Medulla oblongata (tissue), 1 donor: ENCODE measurements at regions not wholly inside any gene's neighbourhood (a gene's known extent, or its start where the extent isn't known, plus 50 kb on each side); places are given as distances from the start of the nearest gene placed in this dataset.

ENCODE experiments used
- DNase-seq: peaks from one replicate; pipeline ENCODE4 v3.0.0-alpha.2; 2015; ENCODE audit errors: extremely low spot score

GRCh38 chr13:68047889-68048288 lies 817.8 kb upstream of the PCDH9 start:
- no peak for DNase-seq

GRCh38 chr13:68046903-68047302 lies 816.8 kb upstream of the PCDH9 start:
- no peak for DNase-seq

- DNase-seq: no peak
Observed at GRCh38 chr13:68030152-68030809, 800.1 kb upstream of the PCDH9 start.

GRCh38 chr13:68028701-68029100 lies 798.6 kb upstream of the PCDH9 start:
- DNase-seq: no peak

- DNase-seq: no peak
Observed at GRCh38 chr13:68027306-68027705, 797.2 kb upstream of the PCDH9 start.

GRCh38 chr13:68026077-68026476 lies 795.9 kb upstream of the PCDH9 start:
- DNase-seq: no peak

GRCh38 chr13:68025604-68026003 lies 795.5 kb upstream of the PCDH9 start:
- DNase-seq: no peak

- no peak for DNase-seq
Observed at GRCh38 chr13:68023838-68024581, 793.9 kb upstream of the PCDH9 start.

- no peak for DNase-seq
Observed at GRCh38 chr13:68019901-68020300, 789.8 kb upstream of the PCDH9 start.

- no peak for DNase-seq
Observed at GRCh38 chr13:68009546-68009945, 779.4 kb upstream of the PCDH9 start.

GRCh38 chr13:68007576-68007975 lies 777.4 kb upstream of the PCDH9 start:
- DNase-seq: no peak

GRCh38 chr13:67996101-67996500 lies 766.0 kb upstream of the PCDH9 start:
- DNase-seq: no peak

- no peak for DNase-seq
Observed at GRCh38 chr13:67990868-67991267, 760.7 kb upstream of the PCDH9 start.

GRCh38 chr13:67986234-67986633 lies 756.1 kb upstream of the PCDH9 start:
- no peak for DNase-seq

- DNase-seq: no peak
Observed at GRCh38 chr13:67977066-67977465, 746.9 kb upstream of the PCDH9 start.

GRCh38 chr13:67971291-67971690 lies 741.2 kb upstream of the PCDH9 start:
- no peak for DNase-seq

- no peak for DNase-seq
Observed at GRCh38 chr13:67967031-67967430, 736.9 kb upstream of the PCDH9 start.

- no peak for DNase-seq
Observed at GRCh38 chr13:67966065-67966464, 735.9 kb upstream of the PCDH9 start.

GRCh38 chr13:67964986-67965385 lies 734.9 kb upstream of the PCDH9 start:
- DNase-seq: no peak

GRCh38 chr13:67964091-67964490 lies 734.0 kb upstream of the PCDH9 start:
- no peak for DNase-seq

- DNase-seq: no peak
Observed at GRCh38 chr13:67961331-67961730, 731.2 kb upstream of the PCDH9 start.

GRCh38 chr13:67951431-67951830 lies 721.3 kb upstream of the PCDH9 start:
- no peak for DNase-seq

GRCh38 chr13:67950603-67951002 lies 720.5 kb upstream of the PCDH9 start:
- no peak for DNase-seq

GRCh38 chr13:67946131-67946530 lies 716.0 kb upstream of the PCDH9 start:
- DNase-seq: no peak
